Fibroblast of peridontal ligament (primary cell): ENCODE measurements at regions not wholly inside any gene's neighbourhood (a gene's known extent, or its start where the extent isn't known, plus 50 kb on each side); places are given as distances from the start of the nearest gene placed in this dataset.

Source experiments
- DNase-seq: peaks from one replicate; pipeline ENCODE4 v3.0.0-alpha.2; 2010; ENCODE audit errors: extremely low read depth

DNA sequence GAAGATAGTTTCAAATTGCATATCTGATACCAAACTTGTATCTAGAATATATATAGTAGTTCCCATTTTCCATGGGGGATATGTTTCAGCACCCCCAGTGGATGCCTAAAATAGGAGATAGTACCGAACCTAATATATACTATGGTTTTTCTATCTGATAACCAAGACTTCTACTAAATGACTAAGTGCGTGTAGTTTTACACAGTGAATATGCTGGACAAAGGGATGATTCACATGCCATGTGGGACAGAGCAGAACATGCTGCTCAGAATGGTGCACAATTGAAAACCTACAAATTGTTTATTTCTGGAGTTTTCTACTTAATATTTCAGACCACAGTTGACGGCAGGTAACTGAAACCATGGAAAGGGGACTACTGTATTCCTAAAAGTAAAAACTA lies 73.4 kb upstream of the TP63 start:
- DNase-seq: no peak

DNA sequence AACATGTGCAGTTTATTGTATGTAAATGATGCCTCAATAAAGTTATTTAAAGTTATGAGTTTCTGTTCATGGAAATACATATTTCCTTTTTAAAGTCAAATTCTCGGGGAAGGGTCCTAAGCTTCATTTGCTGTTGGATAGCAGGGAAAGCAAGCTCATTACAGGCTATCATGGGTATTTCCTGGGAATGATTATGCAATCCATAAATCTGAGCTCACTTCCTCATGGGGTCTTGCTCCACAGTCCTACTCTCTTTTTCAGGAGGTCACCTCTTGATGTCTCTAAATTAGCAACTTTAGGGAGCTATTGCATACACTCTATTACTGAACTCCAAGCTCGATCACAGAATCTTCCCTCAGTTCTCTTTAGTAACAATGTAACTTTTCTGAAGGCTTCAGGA lies 69.9 kb upstream of the TP63 start:
- DNase-seq: no peak

DNA sequence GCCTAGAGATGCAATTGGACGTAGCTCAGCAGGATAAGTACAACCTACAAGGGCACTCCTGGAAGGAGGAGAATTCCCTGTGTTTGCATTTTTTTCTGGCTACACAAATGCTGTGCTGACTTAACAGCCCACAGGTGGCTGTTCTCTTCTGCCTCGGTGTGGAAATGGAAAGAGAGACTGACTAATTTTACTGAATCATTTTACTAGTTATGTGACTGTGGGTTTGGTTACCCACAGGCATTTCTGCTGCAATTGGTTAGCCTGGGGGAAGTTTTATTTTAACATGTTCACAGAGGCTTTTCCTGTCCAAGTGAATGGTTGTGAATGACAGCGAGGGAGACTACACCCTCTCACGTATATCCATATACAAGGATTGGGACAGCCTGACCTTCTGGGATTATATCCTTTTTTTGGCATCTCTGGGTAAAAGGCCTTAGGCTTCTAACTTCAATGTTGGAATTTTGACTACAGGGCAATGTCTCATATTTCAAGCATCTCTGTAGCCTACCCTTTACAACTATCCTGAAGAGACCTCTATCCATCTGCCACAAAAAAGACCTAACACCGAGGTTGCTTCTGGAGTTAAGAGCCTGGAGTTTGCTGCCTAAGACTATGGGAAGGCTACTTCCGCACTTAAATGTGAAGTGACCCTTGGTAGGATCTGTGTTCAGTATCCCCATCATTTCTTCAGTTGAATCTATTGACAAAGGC lies 67.2 kb upstream of the TP63 start:
- peak; percentile 92 for DNase-seq

DNA sequence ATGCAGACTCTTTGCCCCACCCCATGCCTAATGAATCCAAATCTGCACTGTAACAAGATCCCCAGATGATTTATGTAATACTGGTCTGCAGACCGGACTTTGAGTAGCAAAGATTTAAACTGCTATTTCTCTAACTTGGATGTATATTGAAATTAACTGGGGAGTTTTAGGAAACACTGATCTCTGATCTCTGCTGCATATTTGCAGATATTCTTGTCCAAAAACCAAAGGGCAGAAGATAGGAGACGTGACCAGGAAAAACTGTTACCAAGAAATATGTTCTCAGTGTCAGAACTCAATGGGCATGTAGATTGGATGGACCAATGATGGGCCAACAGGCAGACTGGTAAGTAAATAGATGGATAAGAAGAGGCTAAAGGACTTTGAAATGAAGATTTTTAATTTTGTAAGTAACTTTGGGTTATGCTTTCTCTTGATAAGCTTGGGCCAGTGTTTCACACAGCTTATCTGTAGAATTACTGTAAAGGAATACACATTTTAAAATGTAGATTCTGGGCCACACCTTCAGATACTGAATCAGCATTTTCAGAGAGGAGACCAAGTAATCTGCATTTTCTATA lies 64.5 kb upstream of the TP63 start:
- no peak for DNase-seq

DNA sequence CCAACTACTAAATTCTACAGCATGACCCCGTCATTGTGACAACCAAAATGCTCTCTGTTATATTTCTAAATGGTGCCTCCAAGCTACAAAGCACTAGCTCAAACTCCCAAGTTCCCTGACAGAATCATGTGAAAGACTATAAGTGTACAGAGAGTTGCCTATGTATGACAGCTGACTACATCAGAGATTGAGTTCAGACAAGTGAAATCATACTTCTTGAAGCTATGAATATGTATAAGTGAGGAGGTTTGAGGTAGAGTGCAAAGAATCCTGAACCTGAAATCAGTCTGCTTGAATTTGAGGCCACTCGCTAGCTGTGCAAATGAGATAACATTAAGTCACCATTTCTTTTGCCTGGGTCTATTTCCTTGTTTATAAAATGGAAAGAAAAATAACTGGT lies 63.9 kb upstream of the TP63 start:
- no peak for DNase-seq

DNA sequence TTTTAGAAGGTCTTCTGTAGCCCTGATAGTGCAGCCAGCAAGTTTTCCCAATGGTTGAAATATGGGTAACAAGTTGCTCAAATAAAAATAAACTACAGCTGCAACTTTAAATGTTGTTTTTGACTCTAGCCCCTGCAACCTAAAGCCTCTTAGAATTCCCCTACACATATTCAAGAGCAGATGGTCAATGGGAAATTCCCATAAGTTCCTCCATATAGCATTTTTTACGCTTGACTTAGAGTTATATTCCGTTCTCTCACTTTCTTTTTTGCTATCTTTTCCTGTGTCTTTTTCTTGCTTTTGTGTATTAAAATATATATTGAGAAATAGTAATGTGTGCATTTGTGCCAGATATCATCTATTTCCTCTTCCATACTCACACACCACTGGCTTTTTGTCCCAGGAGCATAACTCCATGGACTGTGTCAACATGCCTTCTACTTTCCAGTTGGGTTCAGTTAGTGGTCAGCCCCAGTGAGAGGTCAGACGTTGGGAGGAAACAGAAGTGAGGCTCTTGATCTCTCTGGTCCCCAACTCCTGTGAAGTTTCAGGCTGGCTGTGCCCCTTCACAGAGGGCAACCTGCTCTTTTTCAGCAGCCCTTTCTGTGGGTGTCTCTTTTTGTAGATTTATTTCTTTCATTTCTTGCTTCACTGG lies 63.3 kb upstream of the TP63 start:
- no peak for DNase-seq

DNA sequence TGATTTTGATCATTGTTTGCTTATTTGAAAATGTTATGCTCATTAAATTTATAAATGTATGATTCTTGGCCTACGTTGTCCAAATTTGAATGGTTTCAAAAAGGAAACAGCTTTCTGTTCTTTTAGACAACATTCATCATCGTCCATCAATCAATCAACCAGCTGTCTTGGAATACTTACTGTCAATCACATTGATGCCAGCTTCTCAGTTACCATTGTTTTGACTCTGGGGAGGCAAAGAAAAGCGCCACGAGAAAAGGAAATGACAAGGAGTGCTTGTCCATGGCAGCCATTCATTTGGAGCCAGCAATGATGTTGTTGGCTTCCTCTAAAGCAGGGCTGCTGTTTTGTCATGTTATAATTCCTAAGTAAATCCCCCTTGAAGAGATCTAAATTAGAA lies 62.2 kb upstream of the TP63 start:
- DNase-seq: no peak

DNA sequence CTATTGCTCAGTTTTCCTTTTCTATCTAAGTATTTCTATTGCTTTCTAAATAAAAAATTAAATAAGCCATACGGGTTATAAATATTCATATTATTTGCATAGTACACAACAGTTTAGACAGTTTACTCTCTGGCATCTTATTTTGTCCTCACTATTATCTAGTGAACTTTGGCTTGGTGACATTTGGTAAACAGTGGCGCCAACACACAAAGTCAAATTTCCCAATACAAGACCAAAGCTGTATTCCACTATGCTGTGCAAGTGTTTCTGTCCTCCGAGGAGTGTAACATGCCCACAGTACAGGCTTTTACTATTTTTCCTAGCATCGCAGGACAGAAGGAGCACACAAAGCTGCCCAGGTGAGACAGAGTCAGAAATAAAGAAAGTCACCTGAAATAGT lies 61.7 kb upstream of the TP63 start:
- no peak for DNase-seq

DNA sequence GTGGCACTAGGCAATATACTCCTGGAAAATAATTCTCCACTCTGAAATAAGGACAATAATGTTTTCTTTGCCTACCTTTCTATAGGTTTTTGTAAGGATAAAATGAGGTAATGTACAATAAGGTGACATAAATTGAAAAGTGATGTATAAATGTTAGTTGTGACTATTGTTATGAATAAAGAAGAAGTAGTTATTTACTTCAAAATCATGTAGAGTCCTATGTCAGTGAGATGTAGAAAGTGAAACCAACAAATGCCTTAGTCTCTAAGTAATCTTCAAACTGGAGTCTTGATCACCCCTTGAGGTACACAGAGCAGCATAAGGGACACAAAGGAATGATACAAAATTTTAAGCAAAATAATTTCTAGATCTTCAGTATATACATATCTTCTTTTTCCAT lies 60.3 kb upstream of the TP63 start:
- DNase-seq: peak; percentile 51

DNA sequence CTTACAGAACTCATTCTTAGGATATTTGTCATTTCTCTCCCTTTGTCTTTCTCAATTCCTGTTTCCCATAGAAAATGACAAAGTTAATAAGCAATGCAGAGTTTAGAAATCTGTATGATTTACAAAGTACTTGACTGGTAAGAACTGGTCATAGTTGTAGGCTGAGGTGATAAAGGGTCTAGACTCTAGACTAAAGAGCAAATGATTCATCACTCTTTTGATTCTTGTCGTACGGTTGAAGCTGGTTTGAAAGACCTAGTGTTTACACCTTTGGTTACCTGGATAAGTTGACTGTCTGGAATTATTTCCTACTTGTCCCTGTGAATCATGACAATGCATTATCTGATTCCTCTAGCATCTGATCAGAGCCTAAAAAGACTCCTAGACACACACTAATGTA lies 58.9 kb upstream of the TP63 start:
- DNase-seq: peak; percentile 33

DNA sequence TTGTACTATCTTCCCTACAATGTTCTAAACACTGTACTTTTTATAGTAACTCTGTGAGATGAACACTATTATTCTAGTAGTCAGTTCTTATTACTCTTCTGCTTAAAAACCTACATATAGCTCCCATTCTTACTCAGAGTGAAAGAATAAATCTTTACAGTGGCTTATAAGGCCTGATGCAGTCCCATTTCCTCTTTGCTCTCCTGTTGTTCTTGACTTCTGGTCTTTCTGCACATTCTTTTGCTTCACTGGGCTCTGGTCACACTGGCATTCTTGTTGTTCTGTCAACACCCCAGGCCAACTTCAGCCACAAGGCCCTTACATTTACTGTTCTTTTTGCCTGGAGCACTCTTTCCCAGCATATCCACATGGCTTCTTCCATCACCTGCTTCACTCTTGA lies 58.2 kb upstream of the TP63 start:
- no peak for DNase-seq

DNA sequence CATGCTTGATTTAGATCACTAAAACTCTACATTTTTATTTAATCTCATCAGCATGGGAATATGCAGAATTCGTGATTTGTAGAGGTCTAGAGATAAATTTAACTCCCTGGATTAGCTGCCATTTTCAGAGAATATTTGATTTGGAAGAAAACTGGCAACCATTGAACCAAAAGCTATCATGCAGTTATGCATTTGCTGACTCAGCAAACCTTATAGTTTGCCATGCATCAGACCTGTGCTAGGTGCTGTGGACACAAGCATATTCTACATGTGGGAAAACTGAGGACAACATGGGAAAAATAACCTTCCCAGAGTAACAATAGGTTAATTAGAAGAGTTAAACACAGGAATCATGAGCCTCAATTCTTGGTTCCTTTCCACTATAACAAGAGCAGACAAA lies 54.7 kb upstream of the TP63 start:
- no peak for DNase-seq

DNA sequence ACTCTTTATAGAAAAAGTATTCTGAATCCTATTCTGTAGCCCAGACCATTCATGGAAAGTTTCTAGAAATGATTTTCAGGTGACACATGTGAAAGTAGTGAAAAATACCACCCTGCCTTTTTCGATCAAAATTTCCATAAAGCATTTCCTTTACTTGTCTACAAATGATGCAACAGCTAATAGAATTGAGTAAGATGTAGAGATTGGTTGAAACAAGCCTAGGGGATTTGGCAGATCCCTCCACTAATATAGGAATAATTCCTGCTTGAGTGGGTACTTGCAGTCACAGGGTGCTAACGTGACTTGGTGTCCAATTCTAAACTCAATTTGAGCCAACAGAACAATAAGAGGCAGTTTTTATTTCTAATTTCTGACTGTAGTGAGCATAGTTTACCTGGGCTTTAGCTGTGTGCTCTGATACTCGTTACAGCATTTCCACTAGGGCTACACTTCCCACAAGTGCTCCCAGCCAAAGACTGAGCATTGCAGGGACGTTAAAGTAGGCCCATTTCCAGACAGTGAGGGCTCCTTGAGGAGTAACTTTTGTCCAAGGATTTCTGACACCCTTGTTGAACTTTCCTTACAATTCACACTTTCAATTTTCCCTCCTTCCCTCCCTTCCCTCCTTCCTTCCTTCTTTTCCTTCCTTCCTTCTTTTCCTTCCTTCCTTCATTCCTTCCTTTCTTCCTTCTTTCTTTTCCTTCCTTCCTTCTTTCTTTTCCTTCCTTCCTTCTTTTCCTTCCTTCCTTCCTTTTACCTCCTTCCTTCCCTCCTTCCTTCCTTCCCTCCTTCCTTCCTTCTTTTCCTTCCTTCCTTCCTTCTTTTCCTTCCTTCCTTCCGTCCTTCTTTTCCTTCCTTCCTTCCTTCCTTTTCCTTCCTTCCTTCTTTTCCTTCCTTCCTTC lies 53.9 kb upstream of the TP63 start:
- DNase-seq: no peak

DNA sequence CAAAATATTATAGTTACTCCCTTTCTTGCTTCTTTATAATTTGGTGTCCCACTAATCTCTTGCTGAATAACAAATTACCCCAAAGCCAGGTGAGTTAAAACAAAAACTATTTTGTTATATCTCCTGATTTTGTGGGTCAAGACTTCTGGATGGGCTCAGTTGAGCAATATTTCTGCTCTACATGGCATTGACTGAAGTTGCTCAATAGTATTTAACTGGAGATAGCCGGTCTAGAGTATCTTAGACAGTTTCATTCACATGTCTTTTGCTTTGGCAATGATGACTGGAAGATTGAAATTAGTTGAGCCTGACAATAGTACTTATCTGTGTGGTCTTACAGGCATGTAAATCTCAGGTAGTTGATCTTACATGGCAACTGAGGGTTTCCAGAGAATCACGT lies 51.0 kb upstream of the TP63 start:
- no peak for DNase-seq
